Kidney epithelial cell (primary cell): ENCODE measurements at regions not wholly inside any gene's neighbourhood (a gene's known extent, or its start where the extent isn't known, plus 50 kb on each side); places are given as distances from the start of the nearest gene placed in this dataset.

ENCODE experiments used
- DNase-seq: peaks from one replicate; pipeline ENCODE4 v3.0.0-alpha.2; 2010; ENCODE audit warnings: low read depth
- H3K27me3 ChIP-seq: 2 replicates; pipeline ENCODE4 v1.6.0; 2011; ENCODE audit warnings: low read length; ENCODE audit not compliant: control insufficient read depth, insufficient read depth
- H3K36me3 ChIP-seq: 2 replicates; pipeline ENCODE4 v1.5.1; 2011; ENCODE audit warnings: low read length; ENCODE audit not compliant: control insufficient read depth, insufficient read depth
- H3K4me3 ChIP-seq: 2 replicates; pipeline ENCODE4 v1.5.1; 2011; ENCODE audit warnings: low read depth, mild to moderate bottlenecking, control low read depth, low read length
- CTCF ChIP-seq: IDR thresholded peaks from 2 replicates; pipeline ENCODE4 v1.5.1; 2011; ENCODE audit warnings: mild to moderate bottlenecking, moderate library complexity, low read length, control low read depth, inconsistent platforms; ENCODE audit not compliant: insufficient read depth, poor library complexity, severe bottlenecking

GRCh38 chr5:62985749-62986148 is 407.1 kb downstream of the LRRC70 start:
- TF ChIP-seq CTCF: no peak
- Histone ChIP-seq H3K4me3 (no peak overlapping the region), H3K27me3 (no peaks in the 10 kb centered on the region), H3K36me3 (no peaks in the 10 kb centered on the region)
- DNase-seq: no peak

- Histone ChIP-seq H3K4me3 (no peak overlapping the region), H3K36me3 (no peaks in the 10 kb centered on the region), H3K27me3 (no peaks in the 10 kb centered on the region)
- no peak for DNase-seq
- TF ChIP-seq CTCF: no peak
Observed at GRCh38 chr5:62982348-62982747, 403.7 kb downstream of the LRRC70 start.

- Histone ChIP-seq H3K36me3 (no peaks in the 10 kb centered on the region), H3K4me3 (no peak overlapping the region), H3K27me3 (no peaks in the 10 kb centered on the region)
- no peak for DNase-seq
- no peak for TF ChIP-seq CTCF
Observed at GRCh38 chr5:62980884-62981283, 402.3 kb downstream of the LRRC70 start.

GRCh38 chr5:62979472-62979871 is 400.9 kb downstream of the LRRC70 start:
- H3K4me3 ChIP-seq: no peak overlapping the region
- no peaks in the 10 kb centered on the region for H3K36me3 ChIP-seq
- H3K27me3 ChIP-seq: no peaks in the 10 kb centered on the region
- DNase-seq: no peak
- no peak for TF ChIP-seq CTCF

- DNase-seq: no peak
Observed at GRCh38 chr5:62977661-62978060, 399.0 kb downstream of the LRRC70 start.

More at GRCh38 chr5:62977661-62978060, 399.0 kb downstream of the LRRC70 start:
- Histone ChIP-seq H3K27me3 (no peaks in the 10 kb centered on the region), H3K36me3 (no peaks in the 10 kb centered on the region), H3K4me3 (no peak overlapping the region)
- TF ChIP-seq CTCF: no peak
